ENCODE measurements at regions not wholly inside any gene's neighbourhood (a gene's known extent, or its start where the extent isn't known, plus 50 kb on each side); places are given as distances from the start of the nearest gene placed in this dataset.

- H3K79me2 ChIP-seq (ENCODE audit: insufficient read depth, low read length), result no peaks in the 10 kb centered on the region
- no peak for DNase-seq (ENCODE audit: insufficient read length, low spot score, missing footprints)
- H3K4me3 ChIP-seq (ENCODE audit: insufficient read depth, low read length), result no peak overlapping the region
- TF ChIP-seq CTCF (IDR thresholded peaks at IDR 0.05; ENCODE audit: extremely low read depth, low read depth, low read length), result no peak
- H3K4me1 ChIP-seq (ENCODE audit: insufficient read depth, low read length), result no peaks in the 10 kb centered on the region
- H2AFZ ChIP-seq (ENCODE audit: low read length), result peak overlapping the region; percentile 94
- no peak overlapping the region for H3K27ac ChIP-seq (ENCODE audit: low read depth, low read length)
- H4K20me1 ChIP-seq (ENCODE audit: insufficient read depth, low read length), result no peaks in the 10 kb centered on the region
- H3K9me3 ChIP-seq (ENCODE audit: low read depth, low read length), result no peaks in the 10 kb centered on the region
- no peak overlapping the region for H3K4me2 ChIP-seq (ENCODE audit: insufficient read depth, low read length)
- no peaks in the 10 kb centered on the region for H3K27me3 ChIP-seq (ENCODE audit: insufficient read depth, low read length)
- H3K36me3 ChIP-seq (ENCODE audit: insufficient read depth, low read length), result no peaks in the 10 kb centered on the region
These were observed 677.0 kb upstream of the WWC1 start for GRCh38 chr5:167614294-167615021.

- no peaks in the 10 kb centered on the region for H3K36me3 ChIP-seq (ENCODE audit: insufficient read depth, low read length)
- H3K4me3 ChIP-seq (ENCODE audit: insufficient read depth, low read length), result no peak overlapping the region
- H3K9me3 ChIP-seq (ENCODE audit: low read depth, low read length), result no peaks in the 10 kb centered on the region
- no peak for TF ChIP-seq CTCF (IDR thresholded peaks at IDR 0.05; ENCODE audit: extremely low read depth, low read depth, low read length)
- no peak overlapping the region for H3K27ac ChIP-seq (ENCODE audit: low read depth, low read length)
- peak overlapping the region; percentile 43 for H2AFZ ChIP-seq (ENCODE audit: low read length)
- H4K20me1 ChIP-seq (ENCODE audit: insufficient read depth, low read length), result no peaks in the 10 kb centered on the region
- H3K4me1 ChIP-seq (ENCODE audit: insufficient read depth, low read length), result no peaks in the 10 kb centered on the region
- no peak for DNase-seq (ENCODE audit: insufficient read length, low spot score, missing footprints)
- H3K4me2 ChIP-seq (ENCODE audit: insufficient read depth, low read length), result no peak overlapping the region
- H3K79me2 ChIP-seq (ENCODE audit: insufficient read depth, low read length), result no peaks in the 10 kb centered on the region
- no peaks in the 10 kb centered on the region for H3K27me3 ChIP-seq (ENCODE audit: insufficient read depth, low read length)
These were observed 675.2 kb upstream of the WWC1 start for GRCh38 chr5:167616043-167616890.

- DNase-seq (ENCODE audit: insufficient read length, low spot score, missing footprints), result no peak
- H3K27ac ChIP-seq (ENCODE audit: low read depth, low read length), result no peak overlapping the region
- H3K4me2 ChIP-seq (ENCODE audit: insufficient read depth, low read length), result peak overlapping the region; percentile 49
- H3K79me2 ChIP-seq (ENCODE audit: insufficient read depth, low read length), result no peaks in the 10 kb centered on the region
- no peaks in the 10 kb centered on the region for H3K27me3 ChIP-seq (ENCODE audit: insufficient read depth, low read length)
- H4K20me1 ChIP-seq (ENCODE audit: insufficient read depth, low read length), result no peaks in the 10 kb centered on the region
- TF ChIP-seq CTCF (IDR thresholded peaks at IDR 0.05; ENCODE audit: extremely low read depth, low read depth, low read length), result no peak
- peak overlapping the region; percentile 25 for H3K4me3 ChIP-seq (ENCODE audit: insufficient read depth, low read length)
- H3K4me1 ChIP-seq (ENCODE audit: insufficient read depth, low read length), result no peaks in the 10 kb centered on the region
- peak overlapping the region; percentile 59 for H2AFZ ChIP-seq (ENCODE audit: low read length)
- H3K36me3 ChIP-seq (ENCODE audit: insufficient read depth, low read length), result no peaks in the 10 kb centered on the region
- no peaks in the 10 kb centered on the region for H3K9me3 ChIP-seq (ENCODE audit: low read depth, low read length)
These were observed 668.1 kb upstream of the WWC1 start for GRCh38 chr5:167623354-167623753.

GRCh38 chr5:167624053-167624452 is 667.4 kb upstream of the WWC1 start:
- Histone ChIP-seq H3K79me2 (ENCODE audit: insufficient read depth, low read length) (no peaks in the 10 kb centered on the region), H3K27ac (ENCODE audit: low read depth, low read length) (no peak overlapping the region), H3K9me3 (ENCODE audit: low read depth, low read length) (no peaks in the 10 kb centered on the region), H3K4me3 (ENCODE audit: insufficient read depth, low read length) (no peak overlapping the region), H4K20me1 (ENCODE audit: insufficient read depth, low read length) (no peaks in the 10 kb centered on the region), H3K27me3 (ENCODE audit: insufficient read depth, low read length) (no peaks in the 10 kb centered on the region), H3K36me3 (ENCODE audit: insufficient read depth, low read length) (no peaks in the 10 kb centered on the region), H2AFZ (ENCODE audit: low read length) (no peak overlapping the region), H3K4me1 (ENCODE audit: insufficient read depth, low read length) (no peaks in the 10 kb centered on the region), H3K4me2 (ENCODE audit: insufficient read depth, low read length) (no peak overlapping the region)
- DNase-seq (ENCODE audit: insufficient read length, low spot score, missing footprints), result no peak
- TF ChIP-seq CTCF (IDR thresholded peaks at IDR 0.05; ENCODE audit: extremely low read depth, low read depth, low read length), result no peak
